Mesendoderm (in vitro differentiated cells): ENCODE measurements at regions not wholly inside any gene's neighbourhood (a gene's known extent, or its start where the extent isn't known, plus 50 kb on each side); places are given as distances from the start of the nearest gene placed in this dataset.

Experiments used
- DNase-seq: peaks from one replicate; pipeline ENCODE4 v3.0.0; 2013
- H2AK5ac ChIP-seq: 2 replicates; pipeline ENCODE4 v1.6.1; 2013; ENCODE audit warnings: low read length, inconsistent platforms
- H2BK120ac ChIP-seq: 2 replicates; pipeline ENCODE4 v1.6.1; 2013; ENCODE audit warnings: low read depth, mild to moderate bottlenecking, low read length, moderate library complexity, mixed read lengths
- H2BK15ac ChIP-seq: replicated peaks from 2 replicates; pipeline ENCODE4 v1.6.1; 2013; ENCODE audit warnings: low read depth, mild to moderate bottlenecking, moderate library complexity
- H2BK5ac ChIP-seq: 2 replicates; pipeline ENCODE4 v1.6.1; 2013; ENCODE audit warnings: low read length, inconsistent platforms
- H3K18ac ChIP-seq: 2 replicates; pipeline ENCODE4 v1.6.1; 2013; ENCODE audit warnings: mild to moderate bottlenecking, low read length, mixed read lengths
- H3K23ac ChIP-seq: one replicate; pipeline ENCODE4 v1.6.1; 2013; ENCODE audit warnings: low read length
- H3K27ac ChIP-seq: 2 replicates; pipeline ENCODE4 v1.5.1; 2013; ENCODE audit warnings: low read depth, mild to moderate bottlenecking, inconsistent platforms, low read length, moderate library complexity
- H3K27me3 ChIP-seq: 2 replicates; pipeline ENCODE4 v1.6.1; 2013; ENCODE audit warnings: low read length, control low read depth, mild to moderate bottlenecking, inconsistent platforms; ENCODE audit not compliant: insufficient read depth, poor library complexity
- H3K36me3 ChIP-seq: 2 replicates; pipeline ENCODE4 v1.6.1; 2013; ENCODE audit warnings: low read length, inconsistent platforms; ENCODE audit not compliant: control insufficient read depth, insufficient read depth
- H3K4ac ChIP-seq: one replicate; pipeline ENCODE4 v1.6.1; 2013; ENCODE audit warnings: low read depth, mild to moderate bottlenecking, low read length, moderate library complexity
- H3K4me1 ChIP-seq: 2 replicates; pipeline ENCODE4 v1.6.1; 2013; ENCODE audit warnings: low read depth, low read length, inconsistent platforms; ENCODE audit not compliant: control insufficient read depth
- H3K4me2 ChIP-seq: 2 replicates; pipeline ENCODE4 v1.6.1; 2013; ENCODE audit warnings: low read length
- H3K4me3 ChIP-seq: 2 replicates; pipeline ENCODE4 v1.5.1; 2013; ENCODE audit warnings: mild to moderate bottlenecking, low read length
- H3K56ac ChIP-seq: one replicate; pipeline ENCODE4 v1.6.1; 2013; ENCODE audit warnings: low read length
- H3K79me1 ChIP-seq: 2 replicates; pipeline ENCODE4 v1.6.1; 2013; ENCODE audit warnings: low read length, inconsistent platforms
- H3K79me2 ChIP-seq: 2 replicates; pipeline ENCODE4 v1.6.1; 2013; ENCODE audit warnings: mild to moderate bottlenecking, low read length; ENCODE audit not compliant: control insufficient read depth, insufficient read depth
- H3K9ac ChIP-seq: 2 replicates; pipeline ENCODE4 v1.6.1; 2013; ENCODE audit warnings: low read length, inconsistent platforms
- H4K5ac ChIP-seq: one replicate; pipeline ENCODE4 v1.6.1; 2013; ENCODE audit warnings: low read length
- H4K8ac ChIP-seq: one replicate; pipeline ENCODE4 v1.6.1; 2013; ENCODE audit warnings: low read depth, mild to moderate bottlenecking, control low read depth, low read length, moderate library complexity
- WGBS: extraction: QIAGEN DNeasy Blood & Tissue Kit; methylation state at CpG from one replicate; pipeline ENCODE4 v1.1.7; 2013; ENCODE audit warnings: low lambda C conversion rate, missing lambda C conversion rate; ENCODE audit not compliant: insufficient coverage; ENCODE audit errors: extremely low coverage; 5-methylcytosine and 5-hydroxymethylcytosine counted together

DNA sequence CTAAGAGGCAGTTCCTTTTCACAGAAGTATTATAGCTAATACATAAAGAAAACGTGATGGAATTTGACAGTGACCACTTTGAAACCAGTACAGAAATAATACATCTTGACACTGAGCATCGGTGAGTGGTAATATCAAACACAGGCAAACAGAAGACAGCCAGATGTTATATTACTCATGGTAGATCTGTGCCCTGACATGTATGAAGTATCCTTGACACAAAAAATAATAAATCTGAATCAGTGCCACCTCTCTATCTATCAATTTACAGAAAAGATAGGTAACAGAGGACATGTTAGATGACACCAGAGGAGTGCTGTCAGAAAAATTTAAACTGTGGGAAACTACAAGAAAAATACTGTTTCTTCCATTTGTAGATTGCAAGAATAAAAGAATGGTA, 217.4 kb upstream of the POT1 start:
- H3K4me1 ChIP-seq: no peaks in the 10 kb centered on the region
- H4K5ac ChIP-seq: no peak overlapping the region
- H3K79me2 ChIP-seq: no peaks in the 10 kb centered on the region
- H2BK120ac ChIP-seq: no peak overlapping the region
- no peak overlapping the region for H2AK5ac ChIP-seq
- H3K9ac ChIP-seq: no peak overlapping the region
- no CpG with 5 or more reads among the region's 2 CpGs for WGBS
- H3K4me2 ChIP-seq: no peak overlapping the region
- no peak overlapping the region for H2BK5ac ChIP-seq
- H3K27ac ChIP-seq: no peak overlapping the region
- no peak overlapping the region for H3K18ac ChIP-seq
- no peaks in the 10 kb centered on the region for H3K36me3 ChIP-seq
- H3K23ac ChIP-seq: no peak overlapping the region
- no peak overlapping the region for H3K4ac ChIP-seq
- H4K8ac ChIP-seq: no peak overlapping the region
- no peak for DNase-seq
- no peak overlapping the region for H3K4me3 ChIP-seq
- H3K56ac ChIP-seq: no peak overlapping the region
- H3K27me3 ChIP-seq: no peaks in the 10 kb centered on the region
- no peaks in the 10 kb centered on the region for H3K79me1 ChIP-seq
- no peak overlapping the region for H2BK15ac ChIP-seq

DNA sequence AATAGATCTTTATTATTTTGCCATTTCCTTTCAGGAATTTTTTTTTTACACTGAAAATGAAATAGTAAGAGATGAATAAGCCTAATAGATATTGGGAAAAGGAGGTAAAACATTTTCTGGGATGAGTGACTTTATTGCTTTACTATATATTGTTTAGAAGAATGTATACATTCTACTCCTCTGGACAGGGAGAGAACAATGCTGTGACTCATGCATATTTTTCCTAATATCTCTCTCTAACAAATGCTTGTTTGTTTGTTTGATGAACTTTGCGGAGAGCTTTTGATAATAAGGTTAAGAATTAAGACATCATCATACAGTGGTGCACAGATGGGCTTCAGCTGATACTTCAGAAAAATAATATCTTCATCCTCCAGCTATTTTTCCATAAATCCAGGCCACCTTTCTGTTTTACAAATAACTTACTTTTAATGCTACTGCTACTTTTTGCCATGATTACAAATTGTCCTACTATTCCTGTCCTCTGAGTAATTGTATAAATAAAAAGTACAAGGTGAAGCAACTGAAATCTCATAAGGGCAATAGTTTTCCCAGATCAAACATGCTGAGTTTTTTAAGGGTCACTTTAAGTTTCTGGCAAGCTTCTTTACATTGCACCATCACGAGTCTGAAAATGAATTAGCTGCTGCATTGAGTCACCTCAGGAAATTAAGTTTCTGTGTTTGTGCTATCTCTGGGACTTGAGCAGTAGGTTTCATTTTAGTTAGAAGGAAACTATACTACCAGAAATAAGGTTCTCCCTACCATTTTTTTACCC, 207.3 kb upstream of the POT1 start:
- no peak for DNase-seq
- Histone ChIP-seq H3K18ac (no peak overlapping the region), H3K79me1 (no peaks in the 10 kb centered on the region)

DNA sequence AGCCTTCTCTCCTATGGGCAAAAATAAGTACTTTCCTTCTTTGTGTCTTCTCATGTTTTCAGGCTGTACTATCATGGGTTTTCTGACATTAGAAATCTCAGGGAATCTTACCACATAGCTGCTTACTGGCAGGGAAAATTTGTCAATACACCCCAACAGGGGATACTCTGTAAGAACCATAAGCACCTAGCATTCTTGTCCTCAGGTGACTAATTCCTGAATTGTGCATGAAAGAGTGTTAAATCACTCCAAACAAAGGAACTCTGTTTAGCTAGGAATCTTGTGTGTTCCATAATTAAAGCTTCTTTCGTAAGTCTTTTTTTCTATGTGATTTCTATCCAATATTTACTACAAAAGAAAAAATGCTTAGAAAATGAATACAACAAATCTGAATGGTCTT, 206.7 kb upstream of the POT1 start:
- Histone ChIP-seq H3K4me2 (no peak overlapping the region), H2BK5ac (no peak overlapping the region), H3K36me3 (no peaks in the 10 kb centered on the region), H4K5ac (no peak overlapping the region), H3K4me3 (no peak overlapping the region), H3K27me3 (no peaks in the 10 kb centered on the region), H3K79me2 (no peaks in the 10 kb centered on the region), H3K4ac (no peak overlapping the region), H2AK5ac (no peak overlapping the region), H3K9ac (no peak overlapping the region), H3K18ac (no peak overlapping the region), H3K79me1 (no peaks in the 10 kb centered on the region), H3K23ac (no peak overlapping the region), H3K4me1 (no peaks in the 10 kb centered on the region), H3K56ac (no peak overlapping the region), H2BK15ac (no peak overlapping the region), H2BK120ac (no peak overlapping the region), H4K8ac (no peak overlapping the region), H3K27ac (no peak overlapping the region)
- peak; percentile 64 for DNase-seq
- WGBS: no CpG with 5 or more reads among the region's 1 CpG

More for the DNA sequence above, 207.3 kb upstream of the POT1 start:
- H2BK120ac ChIP-seq: no peak overlapping the region
- H3K9ac ChIP-seq: no peak overlapping the region
- H2BK15ac ChIP-seq: no peak overlapping the region
- no peak overlapping the region for H2AK5ac ChIP-seq
- H2BK5ac ChIP-seq: no peak overlapping the region
- H3K27ac ChIP-seq: no peak overlapping the region
- no peak overlapping the region for H3K4me3 ChIP-seq
- no peak overlapping the region for H3K56ac ChIP-seq
- H4K5ac ChIP-seq: no peak overlapping the region
- H3K4me1 ChIP-seq: no peaks in the 10 kb centered on the region
- no peaks in the 10 kb centered on the region for H3K36me3 ChIP-seq
- no CpG with 5 or more reads among the region's 2 CpGs for WGBS
- H4K8ac ChIP-seq: no peak overlapping the region
- no peak overlapping the region for H3K23ac ChIP-seq
- no peak overlapping the region for H3K4ac ChIP-seq
- H3K4me2 ChIP-seq: no peak overlapping the region
- no peaks in the 10 kb centered on the region for H3K79me2 ChIP-seq
- no peaks in the 10 kb centered on the region for H3K27me3 ChIP-seq

DNA sequence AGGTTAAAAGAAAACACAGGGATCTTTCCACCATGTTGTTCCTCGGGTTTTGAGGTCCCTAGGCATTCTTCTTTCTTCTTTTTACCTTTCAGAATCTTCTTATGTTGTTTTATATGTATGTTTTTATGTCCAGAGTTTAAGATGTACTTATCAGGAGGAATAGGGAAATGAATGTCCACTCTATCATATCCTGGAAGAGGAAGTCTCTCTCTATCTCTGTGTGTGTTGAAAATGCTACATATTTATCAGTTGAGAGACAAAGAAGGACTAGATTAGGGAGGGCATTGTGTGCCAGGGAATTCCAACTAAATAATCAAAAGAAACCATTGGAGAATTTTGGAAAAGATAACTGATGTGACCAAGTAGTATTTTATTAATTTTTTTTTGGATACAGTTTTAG, 200.5 kb upstream of the POT1 start:
- Histone ChIP-seq H4K5ac (no peak overlapping the region), H3K4ac (no peak overlapping the region), H3K9ac (no peak overlapping the region), H4K8ac (no peak overlapping the region), H3K79me2 (no peaks in the 10 kb centered on the region), H3K27me3 (no peaks in the 10 kb centered on the region), H2BK15ac (no peak overlapping the region), H2BK120ac (no peak overlapping the region), H3K27ac (no peak overlapping the region), H3K23ac (no peak overlapping the region), H3K4me3 (no peak overlapping the region), H3K4me1 (peaks cover 2% of the 10 kb centered on the region), H3K36me3 (no peaks in the 10 kb centered on the region), H3K4me2 (no peak overlapping the region), H2AK5ac (no peak overlapping the region), H2BK5ac (no peak overlapping the region), H3K56ac (no peak overlapping the region), H3K18ac (no peak overlapping the region), H3K79me1 (no peaks in the 10 kb centered on the region)
- WGBS: no CpG with 5 or more reads among the region's 1 CpG
- DNase-seq: no peak

DNA sequence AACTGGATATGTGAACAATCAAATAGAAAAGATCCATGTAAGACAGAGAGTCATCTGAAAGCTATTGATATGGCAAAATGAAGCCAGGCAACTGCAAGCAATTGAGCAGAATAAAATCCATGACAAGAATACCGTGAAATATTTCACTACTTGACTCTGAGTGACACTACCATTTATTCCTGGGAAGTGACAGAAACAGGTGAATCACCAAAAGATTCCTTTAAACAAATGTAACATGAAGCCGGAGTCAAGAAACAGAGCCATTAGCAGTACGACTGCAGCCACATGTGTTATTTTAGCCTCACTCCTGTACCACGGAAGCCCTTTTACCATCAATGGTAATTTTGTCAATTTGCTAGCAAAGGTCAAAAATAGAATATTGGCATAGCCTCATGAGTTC, 197.7 kb upstream of the POT1 start:
- H3K9ac ChIP-seq: no peak overlapping the region
- no CpG with 5 or more reads among the region's 4 CpGs for WGBS
- H3K27me3 ChIP-seq: no peaks in the 10 kb centered on the region
- H2AK5ac ChIP-seq: no peak overlapping the region
- no peak overlapping the region for H3K56ac ChIP-seq
- H3K27ac ChIP-seq: no peak overlapping the region
- H3K4ac ChIP-seq: no peak overlapping the region
- H3K23ac ChIP-seq: no peak overlapping the region
- no peaks in the 10 kb centered on the region for H3K79me1 ChIP-seq
- peaks cover 2% of the 10 kb centered on the region for H3K4me1 ChIP-seq
- no peaks in the 10 kb centered on the region for H3K79me2 ChIP-seq
- H2BK5ac ChIP-seq: no peak overlapping the region
- H3K18ac ChIP-seq: no peak overlapping the region
- no peak overlapping the region for H3K4me2 ChIP-seq
- H2BK15ac ChIP-seq: no peak overlapping the region
- H2BK120ac ChIP-seq: no peak overlapping the region
- H4K5ac ChIP-seq: no peak overlapping the region
- H3K4me3 ChIP-seq: no peak overlapping the region
- H3K36me3 ChIP-seq: no peaks in the 10 kb centered on the region
- DNase-seq: no peak
- no peak overlapping the region for H4K8ac ChIP-seq

DNA sequence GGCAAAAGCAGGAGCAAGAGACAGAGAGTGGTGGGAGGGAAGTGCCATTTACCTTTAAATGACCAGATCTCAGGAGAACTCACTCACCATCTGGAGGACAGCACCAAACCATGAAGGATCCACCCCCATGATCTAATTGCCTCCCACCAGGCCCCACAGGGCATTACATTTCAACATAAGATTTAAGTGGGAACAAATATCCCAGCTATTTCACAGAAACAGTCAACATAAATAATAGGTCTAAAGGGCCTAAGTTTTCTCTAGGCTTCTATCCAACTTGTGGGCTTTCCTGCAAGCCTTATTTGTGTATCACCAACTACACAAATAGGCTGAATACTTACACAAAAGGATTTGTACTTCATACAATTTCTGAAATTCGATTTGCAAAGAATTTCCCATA, 196.8 kb upstream of the POT1 start:
- no peaks in the 10 kb centered on the region for H3K79me1 ChIP-seq
- H2BK120ac ChIP-seq: no peak overlapping the region
- no peaks in the 10 kb centered on the region for H3K36me3 ChIP-seq
- H3K4me3 ChIP-seq: no peak overlapping the region
- H4K8ac ChIP-seq: no peak overlapping the region
- no peak overlapping the region for H3K56ac ChIP-seq
- no peak overlapping the region for H2BK5ac ChIP-seq
- no peak overlapping the region for H4K5ac ChIP-seq
- no peak overlapping the region for H2AK5ac ChIP-seq
- H3K4me2 ChIP-seq: no peak overlapping the region
- no peak overlapping the region for H3K27ac ChIP-seq
- no CpG with 5 or more reads among the region's 1 CpG for WGBS
- H3K18ac ChIP-seq: no peak overlapping the region
- H3K79me2 ChIP-seq: no peaks in the 10 kb centered on the region
- H3K9ac ChIP-seq: no peak overlapping the region
- H3K4ac ChIP-seq: no peak overlapping the region
- H2BK15ac ChIP-seq: peak overlapping the region; percentile 93
- H3K4me1 ChIP-seq: peaks cover 2% of the 10 kb centered on the region
- peak; percentile 54 for DNase-seq
- no peaks in the 10 kb centered on the region for H3K27me3 ChIP-seq
- no peak overlapping the region for H3K23ac ChIP-seq
